Hepatocyte (in vitro differentiated cells): ENCODE measurements at regions not wholly inside any gene's neighbourhood (a gene's known extent, or its start where the extent isn't known, plus 50 kb on each side); places are given as distances from the start of the nearest gene placed in this dataset.
A peak's percentile ranks its signal among the peaks of the same experiment; 100 is the strongest.
"Not testable (repeated sequence)": the region's sequence is repeated elsewhere in the genome, so short reads cannot be mapped to it uniquely, and the experiment has no call there.

Experiments used
- DNase-seq: peaks from one replicate; pipeline ENCODE4 v3.0.0-alpha.2; 2016; ENCODE audit warnings: low spot score
- H2AFZ ChIP-seq: fragments of 200-600 bp; sonication (generic); 2 replicates; pipeline ENCODE4 v1.6.0; 2016; ENCODE audit warnings: antibody characterized with exemption, mild to moderate bottlenecking
- H3K27ac ChIP-seq: fragments of 200-600 bp; sonication (generic); 2 replicates; pipeline ENCODE4 v1.5.1; 2016; ENCODE audit warnings: mild to moderate bottlenecking
- H3K27me3 ChIP-seq: fragments of 200-600 bp; sonication (generic); 2 replicates; pipeline ENCODE4 v1.6.1; 2016
- H3K36me3 ChIP-seq: fragments of 200-600 bp; sonication (generic); replicated peaks from 2 replicates; pipeline ENCODE4 v1.5.1; 2016; ENCODE audit warnings: low read depth; ENCODE audit not compliant: insufficient read depth
- H3K4me1 ChIP-seq: fragments of 200-600 bp; sonication (generic); 2 replicates; pipeline ENCODE4 v1.5.1; 2016; ENCODE audit warnings: mild to moderate bottlenecking, moderate library complexity; ENCODE audit not compliant: insufficient read depth
- H3K4me2 ChIP-seq: fragments of 200-600 bp; sonication (generic); 2 replicates; pipeline ENCODE4 v1.6.0; 2016
- H3K4me3 ChIP-seq: fragments of 200-600 bp; sonication (generic); 2 replicates; pipeline ENCODE4 v1.5.1; 2016; ENCODE audit warnings: mild to moderate bottlenecking
- H3K79me2 ChIP-seq: fragments of 200-600 bp; sonication (generic); 2 replicates; pipeline ENCODE4 v1.6.0; 2017; ENCODE audit warnings: mild to moderate bottlenecking
- H3K9me2 ChIP-seq: fragments of 200-600 bp; sonication (generic); replicated peaks from 2 replicates; pipeline ENCODE4 v1.6.0; 2017; ENCODE audit warnings: mild to moderate bottlenecking; ENCODE audit not compliant: insufficient read depth
- H3K9me3 ChIP-seq: fragments of 200-600 bp; sonication (generic); 2 replicates; pipeline ENCODE4 v1.5.1; 2016; ENCODE audit warnings: low read depth, mild to moderate bottlenecking
- H4K20me1 ChIP-seq: fragments of 200-600 bp; sonication (generic); 2 replicates; pipeline ENCODE4 v1.6.0; 2016; ENCODE audit warnings: mild to moderate bottlenecking; ENCODE audit not compliant: insufficient read depth, poor library complexity, severe bottlenecking
- EZH2 ChIP-seq: fragments of 200-600 bp; sonication (generic); IDR thresholded peaks from 2 replicates; pipeline ENCODE4 v1.6.1; 2016; ENCODE audit warnings: antibody characterized with exemption, mild to moderate bottlenecking, borderline replicate concordance
- EZH2phosphoT487 ChIP-seq: fragments of 200-600 bp; sonication (generic); IDR thresholded peaks from one replicate; pipeline ENCODE4 v1.6.1; 2018; ENCODE audit warnings: antibody characterized with exemption, mild to moderate bottlenecking, low read depth, moderate library complexity; ENCODE audit not compliant: unreplicated experiment, severe bottlenecking
- WGBS: methylation state at CpG from one replicate; pipeline ENCODE4 v1.1.6; 2016; ENCODE audit warnings: low lambda C conversion rate; ENCODE audit errors: missing lambda C conversion rate; 5-methylcytosine and 5-hydroxymethylcytosine counted together
- TF ChIP-seq, protein P1 (sequence below): fragments of 200-600 bp; sonication (generic); IDR thresholded peaks from 2 replicates; pipeline ENCODE4 v1.5.1; 2016; ENCODE audit warnings: antibody characterized with exemption, mild to moderate bottlenecking; ENCODE audit not compliant: poor library complexity

DNA sequence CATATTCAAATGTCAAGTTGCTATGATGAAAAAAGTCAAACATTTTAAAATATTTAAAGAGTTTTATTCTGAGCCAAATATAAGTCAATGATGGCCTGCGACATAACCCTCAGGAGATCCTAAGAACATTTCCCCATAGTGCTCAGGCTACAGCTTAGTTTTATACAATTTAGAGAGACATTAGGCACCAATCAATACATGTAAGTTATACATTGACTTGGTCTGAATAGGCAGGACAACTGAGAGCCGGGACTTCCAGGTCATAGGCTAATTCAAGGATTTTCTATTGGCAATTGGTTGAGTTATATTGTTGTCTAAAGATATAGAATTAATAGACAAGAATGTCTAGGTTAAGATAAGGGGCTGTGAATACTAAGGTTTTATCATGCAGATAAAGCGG, 64.5 kb downstream of the UGT2B28 start:
- H3K4me3 ChIP-seq, H4K20me1 ChIP-seq, H3K36me3 ChIP-seq, H3K9me3 ChIP-seq, H3K9me2 ChIP-seq, H2AFZ ChIP-seq, H3K79me2 ChIP-seq, H3K27me3 ChIP-seq, H3K4me1 ChIP-seq, DNase-seq: not testable (repeated sequence)
- Histone ChIP-seq H3K4me2 (peak overlapping the region; percentile 51), H3K27ac (peak overlapping the region; percentile 76)
- WGBS = 58% methylated on average over 3 of the region's 3 CpGs

DNA sequence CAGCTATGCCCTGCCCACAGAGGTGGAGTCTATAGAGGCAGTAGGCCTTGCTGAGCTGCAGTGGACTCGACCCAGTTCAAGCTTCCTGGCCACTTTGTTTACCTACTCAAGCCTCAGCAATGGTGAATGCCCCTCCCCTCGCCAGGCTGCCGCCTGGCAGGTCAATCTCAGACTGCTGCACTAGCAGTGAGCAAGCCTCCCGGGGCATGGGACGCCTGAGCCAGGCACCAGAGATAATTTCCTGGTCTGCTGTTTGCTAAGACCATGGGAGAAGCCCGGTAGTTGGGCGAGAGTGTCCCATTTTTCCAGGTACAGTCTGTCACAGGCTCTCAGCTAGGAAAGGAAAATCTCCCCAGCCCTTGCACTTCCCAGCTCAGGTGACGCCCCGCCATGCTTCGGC, 68.5 kb downstream of the UGT2B28 start:
- not testable (repeated sequence) for H3K9me3 ChIP-seq, H3K27me3 ChIP-seq, H4K20me1 ChIP-seq, H3K4me2 ChIP-seq, H3K4me1 ChIP-seq, H3K9me2 ChIP-seq, H3K79me2 ChIP-seq, H3K36me3 ChIP-seq, H2AFZ ChIP-seq, DNase-seq, H3K4me3 ChIP-seq, H3K27ac ChIP-seq
- 90% methylated on average over 10 of the region's 10 CpGs for WGBS

DNA sequence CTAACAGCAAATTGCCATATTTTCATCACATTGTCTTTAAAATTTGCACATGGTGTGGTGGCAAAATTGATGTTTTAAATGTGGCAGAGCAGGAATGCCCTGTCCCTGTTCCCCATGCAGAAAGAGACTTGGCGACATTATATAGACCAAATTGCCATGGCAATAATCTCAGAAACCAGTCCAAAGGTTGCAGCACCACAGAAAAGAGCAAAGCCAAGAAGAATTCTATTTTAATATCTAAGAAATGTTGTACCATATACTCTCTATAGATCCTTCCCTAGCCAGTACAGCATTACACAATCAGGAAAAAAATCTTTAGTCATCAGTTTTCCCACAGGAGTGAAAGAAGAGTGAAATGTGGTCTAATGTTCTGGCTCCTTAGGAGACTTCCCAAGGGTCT, 80.0 kb downstream of the UGT2B28 start:
- peak overlapping the region; percentile 65 for H3K4me2 ChIP-seq
- peaks cover 3% of the 10 kb centered on the region for H3K4me1 ChIP-seq
- TF ChIP-seq EZH2phosphoT487 = no peak
- TF ChIP-seq EZH2 = no peak
- TF ChIP-seq, protein P1, sequence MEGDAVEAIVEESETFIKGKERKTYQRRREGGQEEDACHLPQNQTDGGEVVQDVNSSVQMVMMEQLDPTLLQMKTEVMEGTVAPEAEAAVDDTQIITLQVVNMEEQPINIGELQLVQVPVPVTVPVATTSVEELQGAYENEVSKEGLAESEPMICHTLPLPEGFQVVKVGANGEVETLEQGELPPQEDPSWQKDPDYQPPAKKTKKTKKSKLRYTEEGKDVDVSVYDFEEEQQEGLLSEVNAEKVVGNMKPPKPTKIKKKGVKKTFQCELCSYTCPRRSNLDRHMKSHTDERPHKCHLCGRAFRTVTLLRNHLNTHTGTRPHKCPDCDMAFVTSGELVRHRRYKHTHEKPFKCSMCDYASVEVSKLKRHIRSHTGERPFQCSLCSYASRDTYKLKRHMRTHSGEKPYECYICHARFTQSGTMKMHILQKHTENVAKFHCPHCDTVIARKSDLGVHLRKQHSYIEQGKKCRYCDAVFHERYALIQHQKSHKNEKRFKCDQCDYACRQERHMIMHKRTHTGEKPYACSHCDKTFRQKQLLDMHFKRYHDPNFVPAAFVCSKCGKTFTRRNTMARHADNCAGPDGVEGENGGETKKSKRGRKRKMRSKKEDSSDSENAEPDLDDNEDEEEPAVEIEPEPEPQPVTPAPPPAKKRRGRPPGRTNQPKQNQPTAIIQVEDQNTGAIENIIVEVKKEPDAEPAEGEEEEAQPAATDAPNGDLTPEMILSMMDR = no peak
- no peaks in the 10 kb centered on the region for H3K9me2 ChIP-seq
- no peaks in the 10 kb centered on the region for H3K9me3 ChIP-seq
- peak overlapping the region; percentile 84 for H3K27ac ChIP-seq
- no peaks in the 10 kb centered on the region for H3K79me2 ChIP-seq
- no peaks in the 10 kb centered on the region for H3K27me3 ChIP-seq
- H4K20me1 ChIP-seq = no peaks in the 10 kb centered on the region
- H3K36me3 ChIP-seq = no peaks in the 10 kb centered on the region
- H3K4me3 ChIP-seq = no peak overlapping the region
- WGBS = 45% methylated on average over 1 of the region's 1 CpG
- DNase-seq = peak; percentile 7
- peak overlapping the region; percentile 17 for H2AFZ ChIP-seq

DNA sequence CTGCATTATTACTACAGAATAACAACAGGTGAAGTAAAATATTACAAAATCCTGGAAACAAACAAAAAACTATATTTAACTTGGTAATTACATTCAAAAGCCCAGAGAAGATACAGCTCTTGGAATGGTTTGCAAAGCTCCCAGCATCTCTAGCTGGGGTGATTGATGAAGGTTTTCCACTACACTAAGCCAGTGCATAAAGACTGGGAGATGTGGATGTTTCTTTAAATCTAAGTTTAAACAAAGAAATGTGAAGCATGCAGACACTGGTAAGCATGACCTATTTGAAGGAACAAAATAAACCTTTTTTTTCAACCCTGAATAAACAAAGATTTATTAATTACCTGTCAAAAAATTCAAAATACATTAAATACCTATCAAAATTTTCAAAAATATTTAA, 80.5 kb downstream of the UGT2B28 start:
- Histone ChIP-seq H2AFZ (peak overlapping the region; percentile 17), H3K27ac (peak overlapping the region; percentile 84), H3K4me2 (peak overlapping the region; percentile 65)
- H3K9me3 ChIP-seq, H3K79me2 ChIP-seq, DNase-seq, H3K36me3 ChIP-seq, H3K27me3 ChIP-seq, H3K4me3 ChIP-seq, H3K9me2 ChIP-seq, H4K20me1 ChIP-seq, H3K4me1 ChIP-seq: not testable (repeated sequence)

DNA sequence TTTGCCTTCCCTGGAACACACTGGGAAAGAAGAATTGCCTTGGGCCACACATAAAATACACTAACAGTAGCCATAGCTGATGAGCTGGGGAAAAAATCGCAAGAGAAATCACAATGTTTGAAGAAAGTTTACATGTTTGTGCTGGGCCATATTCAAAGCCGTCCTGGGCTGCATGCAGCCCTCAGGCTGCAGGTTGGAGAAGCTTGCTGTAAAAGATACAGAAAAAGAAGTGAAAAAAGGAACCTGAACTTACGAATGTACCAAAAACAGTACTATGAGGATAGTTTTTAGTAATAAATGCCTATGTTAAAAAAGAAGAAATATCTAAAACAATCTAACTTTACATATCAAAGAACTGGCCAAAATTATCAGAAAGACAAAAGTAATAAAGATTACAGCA, 82.1 kb downstream of the UGT2B28 start:
- H3K36me3 ChIP-seq = no peaks in the 10 kb centered on the region
- no peaks in the 10 kb centered on the region for H3K27me3 ChIP-seq
- H3K79me2 ChIP-seq = no peaks in the 10 kb centered on the region
- WGBS = 74% methylated on average over 3 of the region's 3 CpGs
- no peak overlapping the region for H3K27ac ChIP-seq
- no peak overlapping the region for H2AFZ ChIP-seq
- no peak overlapping the region for H3K4me3 ChIP-seq
- TF ChIP-seq EZH2phosphoT487 (no peak), EZH2 (no peak)
- TF ChIP-seq, protein P1 = no peak
- H3K9me2 ChIP-seq = no peaks in the 10 kb centered on the region
- no peak for DNase-seq
- H3K4me1 ChIP-seq = peaks cover 3% of the 10 kb centered on the region
- no peaks in the 10 kb centered on the region for H4K20me1 ChIP-seq
- H3K9me3 ChIP-seq = no peaks in the 10 kb centered on the region
- H3K4me2 ChIP-seq = no peak overlapping the region

DNA sequence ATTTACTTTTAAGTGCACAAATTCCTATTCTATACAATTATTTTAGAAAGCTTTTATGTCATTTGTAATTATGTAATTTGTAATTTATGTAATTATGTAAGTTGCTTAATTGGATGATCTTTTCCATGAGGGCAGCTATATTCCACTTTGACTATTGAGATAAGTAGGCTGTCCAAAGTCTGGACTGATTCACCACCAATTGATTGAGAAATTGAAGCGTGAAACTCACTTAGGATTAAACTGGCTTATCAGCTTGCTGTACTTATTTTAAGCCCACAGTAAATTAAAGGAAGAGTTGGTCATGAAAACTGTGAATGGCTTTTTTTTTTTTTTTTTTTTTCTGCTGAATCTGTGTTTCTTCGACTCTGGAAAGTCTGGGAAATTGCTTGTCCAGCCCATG, 87.4 kb downstream of the UGT2B28 start:
- not testable (repeated sequence) for H3K9me3 ChIP-seq, H3K4me3 ChIP-seq, H2AFZ ChIP-seq, H3K9me2 ChIP-seq, H3K27me3 ChIP-seq, H3K79me2 ChIP-seq, H3K4me1 ChIP-seq, DNase-seq, H3K36me3 ChIP-seq, H3K27ac ChIP-seq, H3K4me2 ChIP-seq, H4K20me1 ChIP-seq
- 78% methylated on average over 2 of the region's 2 CpGs for WGBS
